AG09319 (cell line): ENCODE measurements at regions not wholly inside any gene's neighbourhood (a gene's known extent, or its start where the extent isn't known, plus 50 kb on each side); places are given as distances from the start of the nearest gene placed in this dataset.
"Not testable (repeated sequence)": the region's sequence is repeated elsewhere in the genome, so short reads cannot be mapped to it uniquely, and the experiment has no call there.

Source experiments
- DNase-seq: peaks from one replicate; pipeline ENCODE4 v3.0.0-alpha.2; 2010; ENCODE audit warnings: low read depth; ENCODE audit errors: extremely low read depth
- CTCF ChIP-seq: IDR thresholded peaks from 2 replicates; pipeline ENCODE4 v1.5.1; 2011; ENCODE audit warnings: low read depth, mild to moderate bottlenecking, inconsistent platforms, low read length, moderate library complexity

GRCh38 chr1:90220496-90220895 is 225.6 kb downstream of the ZNF326 start:
- DNase-seq = no peak
- TF ChIP-seq CTCF = no peak

GRCh38 chr1:90219166-90219871 is 224.4 kb downstream of the ZNF326 start:
- DNase-seq = not testable (repeated sequence)

GRCh38 chr1:90210633-90211491 is 216.0 kb downstream of the ZNF326 start:
- no peak for DNase-seq
- no peak for TF ChIP-seq CTCF

- no peak for TF ChIP-seq CTCF
- DNase-seq = no peak
These were observed 214.0 kb downstream of the ZNF326 start for GRCh38 chr1:90208949-90209348.

GRCh38 chr1:90206260-90206659 is 211.3 kb downstream of the ZNF326 start:
- TF ChIP-seq CTCF = no peak
- DNase-seq = no peak

GRCh38 chr1:90204780-90205179 is 209.9 kb downstream of the ZNF326 start:
- TF ChIP-seq CTCF = no peak
- no peak for DNase-seq

- no peak for DNase-seq
- TF ChIP-seq CTCF = no peak
These were observed 209.2 kb downstream of the ZNF326 start for GRCh38 chr1:90204023-90204590.
